ENCODE measurements at regions not wholly inside any gene's neighbourhood (a gene's known extent, or its start where the extent isn't known, plus 50 kb on each side); places are given as distances from the start of the nearest gene placed in this dataset.

DNA sequence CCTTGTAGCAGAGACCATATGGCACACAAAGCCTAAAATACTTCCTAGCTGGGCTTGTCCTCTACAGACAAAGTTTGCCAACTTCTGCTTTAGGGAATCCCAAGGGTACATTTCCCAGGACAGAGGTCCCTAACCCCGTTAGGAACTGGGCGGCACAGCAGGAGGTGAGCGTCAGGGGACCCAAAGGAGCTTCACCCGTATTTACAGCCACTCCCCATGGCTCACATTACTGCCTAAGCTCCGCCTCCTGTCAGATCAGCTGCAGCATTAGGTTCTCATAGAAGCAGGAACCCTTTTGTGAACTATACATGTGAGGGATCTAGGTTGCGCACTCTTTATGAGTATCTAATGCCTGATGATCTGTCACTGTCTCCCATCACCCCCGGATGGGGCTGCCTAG, 88.5 kb upstream of the TRPM3 start:
- Histone ChIP-seq H3K4me3 (IDR thresholded peaks at IDR 0.05; ENCODE audit: insufficient read depth, low read depth, low read length) (no peak overlapping the region), H4K20me1 (ENCODE audit: insufficient read depth) (no peaks in the 10 kb centered on the region), H2AFZ (ENCODE audit: low read depth) (no peak overlapping the region), H3K27ac (no peak overlapping the region), H3K79me2 (ENCODE audit: insufficient read depth, low read depth) (no peaks in the 10 kb centered on the region), H3K9ac (no peak overlapping the region), H3K4me1 (ENCODE audit: low read depth, poor library complexity, severe bottlenecking) (no peaks in the 10 kb centered on the region), H3K36me3 (ENCODE audit: insufficient read depth) (no peaks in the 10 kb centered on the region), H3K4me2 (no peak overlapping the region), H3K27me3 (ENCODE audit: insufficient read depth, low read depth) (no peaks in the 10 kb centered on the region)
- TF ChIP-seq, protein P1, sequence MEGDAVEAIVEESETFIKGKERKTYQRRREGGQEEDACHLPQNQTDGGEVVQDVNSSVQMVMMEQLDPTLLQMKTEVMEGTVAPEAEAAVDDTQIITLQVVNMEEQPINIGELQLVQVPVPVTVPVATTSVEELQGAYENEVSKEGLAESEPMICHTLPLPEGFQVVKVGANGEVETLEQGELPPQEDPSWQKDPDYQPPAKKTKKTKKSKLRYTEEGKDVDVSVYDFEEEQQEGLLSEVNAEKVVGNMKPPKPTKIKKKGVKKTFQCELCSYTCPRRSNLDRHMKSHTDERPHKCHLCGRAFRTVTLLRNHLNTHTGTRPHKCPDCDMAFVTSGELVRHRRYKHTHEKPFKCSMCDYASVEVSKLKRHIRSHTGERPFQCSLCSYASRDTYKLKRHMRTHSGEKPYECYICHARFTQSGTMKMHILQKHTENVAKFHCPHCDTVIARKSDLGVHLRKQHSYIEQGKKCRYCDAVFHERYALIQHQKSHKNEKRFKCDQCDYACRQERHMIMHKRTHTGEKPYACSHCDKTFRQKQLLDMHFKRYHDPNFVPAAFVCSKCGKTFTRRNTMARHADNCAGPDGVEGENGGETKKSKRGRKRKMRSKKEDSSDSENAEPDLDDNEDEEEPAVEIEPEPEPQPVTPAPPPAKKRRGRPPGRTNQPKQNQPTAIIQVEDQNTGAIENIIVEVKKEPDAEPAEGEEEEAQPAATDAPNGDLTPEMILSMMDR (conservative IDR thresholded peaks at IDR 0.05; ENCODE audit: low read depth, low read length) = no peak

DNA sequence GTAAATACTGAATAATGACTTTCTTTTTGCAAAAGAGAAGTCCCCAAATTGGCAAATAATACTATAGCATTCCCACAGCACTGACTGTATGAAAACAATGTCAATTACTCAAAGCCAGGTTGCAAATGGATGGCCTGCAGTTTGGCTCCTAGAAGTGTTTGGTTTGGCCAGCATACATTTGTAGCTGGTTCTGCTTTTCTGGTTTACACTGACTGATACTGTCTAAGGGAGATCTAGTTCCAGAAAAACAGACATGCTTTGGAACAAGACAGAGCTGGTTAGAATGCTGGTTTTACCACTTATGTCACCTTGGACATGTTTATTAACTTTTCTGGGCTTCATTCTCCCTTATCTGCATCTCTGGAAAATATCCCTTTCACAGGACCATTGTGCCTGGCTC, 81.5 kb upstream of the TRPM3 start:
- no peak overlapping the region for H3K27ac ChIP-seq
- H3K27me3 ChIP-seq (ENCODE audit: insufficient read depth, low read depth) = no peaks in the 10 kb centered on the region

DNA sequence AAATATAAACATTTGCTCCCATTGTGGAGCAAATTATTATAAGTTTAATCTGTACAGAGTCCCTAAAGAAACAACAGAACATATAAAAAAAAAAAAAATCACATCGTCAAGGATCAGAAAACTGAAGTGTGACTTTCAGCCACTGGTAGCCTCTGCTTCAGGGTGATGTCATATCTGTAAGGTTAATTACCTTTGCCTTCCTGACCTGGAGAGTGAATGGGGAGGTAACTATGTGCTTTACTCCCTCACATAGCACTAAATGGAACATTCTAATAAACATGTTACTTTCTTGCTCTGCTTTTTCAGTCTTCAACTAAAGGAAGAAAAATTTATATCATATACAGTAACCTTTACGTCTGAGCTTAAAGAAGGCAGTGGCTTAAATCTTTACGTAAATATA, 70.3 kb upstream of the TRPM3 start:
- no peaks in the 10 kb centered on the region for H3K4me1 ChIP-seq (ENCODE audit: low read depth, poor library complexity, severe bottlenecking)
- TF ChIP-seq, protein P1 (conservative IDR thresholded peaks at IDR 0.05; ENCODE audit: low read depth, low read length) = no peak
- H3K9ac ChIP-seq = no peak overlapping the region
- no peak overlapping the region for H2AFZ ChIP-seq (ENCODE audit: low read depth)
- H3K36me3 ChIP-seq (ENCODE audit: insufficient read depth) = no peaks in the 10 kb centered on the region
- no peaks in the 10 kb centered on the region for H3K79me2 ChIP-seq (ENCODE audit: insufficient read depth, low read depth)
- no peak overlapping the region for H3K4me3 ChIP-seq (IDR thresholded peaks at IDR 0.05; ENCODE audit: insufficient read depth, low read depth, low read length)
- no peak overlapping the region for H3K27ac ChIP-seq
- H3K4me2 ChIP-seq = no peak overlapping the region
- H4K20me1 ChIP-seq (ENCODE audit: insufficient read depth) = no peaks in the 10 kb centered on the region
- no peaks in the 10 kb centered on the region for H3K27me3 ChIP-seq (ENCODE audit: insufficient read depth, low read depth)

More for the DNA sequence above, 81.5 kb upstream of the TRPM3 start:
- Histone ChIP-seq H3K4me1 (ENCODE audit: low read depth, poor library complexity, severe bottlenecking) (no peaks in the 10 kb centered on the region), H3K79me2 (ENCODE audit: insufficient read depth, low read depth) (no peaks in the 10 kb centered on the region), H3K9ac (no peak overlapping the region), H2AFZ (ENCODE audit: low read depth) (no peak overlapping the region), H4K20me1 (ENCODE audit: insufficient read depth) (no peaks in the 10 kb centered on the region), H3K4me2 (no peak overlapping the region), H3K36me3 (ENCODE audit: insufficient read depth) (no peaks in the 10 kb centered on the region), H3K4me3 (IDR thresholded peaks at IDR 0.05; ENCODE audit: insufficient read depth, low read depth, low read length) (no peak overlapping the region)
- TF ChIP-seq, protein P1 (conservative IDR thresholded peaks at IDR 0.05; ENCODE audit: low read depth, low read length) = no peak

DNA sequence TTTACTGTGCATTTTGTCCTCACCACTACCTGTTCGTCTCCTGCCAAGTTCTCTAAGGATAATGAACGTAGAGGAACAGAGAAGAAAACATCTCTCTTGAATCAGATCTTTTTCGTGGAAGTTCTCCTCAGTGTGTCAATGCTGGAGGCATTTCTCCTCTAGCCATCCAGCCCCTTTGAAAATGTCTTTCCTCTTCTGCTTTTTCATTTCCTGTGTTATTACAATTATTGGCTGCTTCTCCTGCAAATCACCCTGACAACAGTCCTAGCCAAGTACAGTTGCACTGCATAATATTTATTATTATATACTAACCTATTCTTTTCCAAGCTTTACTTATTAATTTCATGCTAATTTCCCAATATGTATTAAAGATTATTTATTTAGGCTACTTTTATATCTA, 61.8 kb upstream of the TRPM3 start:
- Histone ChIP-seq H3K36me3 (ENCODE audit: insufficient read depth) (no peaks in the 10 kb centered on the region), H3K4me3 (IDR thresholded peaks at IDR 0.05; ENCODE audit: insufficient read depth, low read depth, low read length) (no peak overlapping the region), H3K27ac (no peak overlapping the region), H3K27me3 (ENCODE audit: insufficient read depth, low read depth) (no peaks in the 10 kb centered on the region), H4K20me1 (ENCODE audit: insufficient read depth) (no peaks in the 10 kb centered on the region), H3K9ac (no peak overlapping the region), H3K79me2 (ENCODE audit: insufficient read depth, low read depth) (no peaks in the 10 kb centered on the region), H3K4me1 (ENCODE audit: low read depth, poor library complexity, severe bottlenecking) (no peaks in the 10 kb centered on the region), H2AFZ (ENCODE audit: low read depth) (no peak overlapping the region), H3K4me2 (no peak overlapping the region)
- TF ChIP-seq, protein P1 (conservative IDR thresholded peaks at IDR 0.05; ENCODE audit: low read depth, low read length) = no peak
